ENCODE measurements at regions not wholly inside any gene's neighbourhood (a gene's known extent, or its start where the extent isn't known, plus 50 kb on each side); places are given as distances from the start of the nearest gene placed in this dataset.
A peak's percentile ranks its signal among the peaks of the same experiment; 100 is the strongest.
"Not testable (repeated sequence)": the region's sequence is repeated elsewhere in the genome, so short reads cannot be mapped to it uniquely, and the experiment has no call there.

- H3K36me3 ChIP-seq (ENCODE audit: control insufficient read depth in 2 of 2, insufficient read depth in 1 of 2, low read length in 2 of 2): no peaks in the 10 kb centered on the region
- ChIA-PET CTCF (no interaction called here), POLR2A (no interaction called here)
- no peaks in the 10 kb centered on the region for H3K4me1 ChIP-seq (ENCODE audit: control insufficient read depth, insufficient read depth, low read length)
- H3K9me3 ChIP-seq (ENCODE audit: control insufficient read depth, insufficient read depth, low read depth, low read length): no peaks in the 10 kb centered on the region
- H3K27ac ChIP-seq (ENCODE audit: extremely low read depth, low read depth, low read length): no peak overlapping the region
- no peak for TF ChIP-seq ZNF121 (tag by site-specific recombination; IDR thresholded peaks at IDR 0.05)
- no peak for TF ChIP-seq ZNF114 (tag by site-specific recombination; IDR thresholded peaks at IDR 0.05)
- no peak for TF ChIP-seq GLI2 (tag by site-specific recombination; IDR thresholded peaks at IDR 0.05; ENCODE audit: borderline replicate concordance, low read depth)
- no peak for TF ChIP-seq ZEB2 (tag by site-specific recombination; IDR thresholded peaks at IDR 0.05)
- TF ChIP-seq ZNF580 (tag by site-specific recombination; IDR thresholded peaks at IDR 0.05): no peak
- TF ChIP-seq ATF2 (tag by site-specific recombination; IDR thresholded peaks at IDR 0.05; ENCODE audit: low read depth): peak; percentile 69
- TF ChIP-seq ZBTB20 (tag by site-specific recombination; IDR thresholded peaks at IDR 0.05): no peak
- no peak for TF ChIP-seq ZNF658 (tag by site-specific recombination; IDR thresholded peaks at IDR 0.05)
- H3K4me3 ChIP-seq (ENCODE audit: low read depth, low read length): no peak overlapping the region
Observed at GRCh38 chr4:119958983-119959382, 107.7 kb downstream of the MAD2L1 start.

GRCh38 chr4:119955256-119955655 is 111.4 kb downstream of the MAD2L1 start:
- TF ChIP-seq ZNF670 (tag by site-specific recombination; IDR thresholded peaks at IDR 0.05; ENCODE audit: low read depth) (no peak), ZNF18 (tag by site-specific recombination; IDR thresholded peaks at IDR 0.05) (no peak), ZNF776 (tag by site-specific recombination; IDR thresholded peaks at IDR 0.05; ENCODE audit: borderline replicate concordance) (no peak), ZXDB (tag by site-specific recombination; IDR thresholded peaks at IDR 0.05) (no peak), ZNF596 (tag by site-specific recombination; IDR thresholded peaks at IDR 0.05) (no peak), ZNF138 (tag by site-specific recombination; IDR thresholded peaks at IDR 0.05; ENCODE audit: borderline replicate concordance) (no peak), HIC1 (tag by site-specific recombination; IDR thresholded peaks at IDR 0.05) (no peak), ZNF677 (tag by site-specific recombination; IDR thresholded peaks at IDR 0.05) (no peak), ZNF473 (tag by site-specific recombination; IDR thresholded peaks at IDR 0.05) (no peak)
- H3K9me3 ChIP-seq (ENCODE audit: control insufficient read depth, insufficient read depth, low read depth, low read length): no peaks in the 10 kb centered on the region
- ChIA-PET POLR2A (no interaction called here), CTCF (interaction anchor here (0.6 kb wide), 1 partner anchor 81 kb away, joined by 4 read pairs; no protein-coding TSS in a partner anchor)
- no peak overlapping the region for H3K27ac ChIP-seq (ENCODE audit: extremely low read depth, low read depth, low read length)
- H3K4me3 ChIP-seq (ENCODE audit: low read depth, low read length): no peak overlapping the region
- H3K4me1 ChIP-seq (ENCODE audit: control insufficient read depth, insufficient read depth, low read length): no peaks in the 10 kb centered on the region
- no peaks in the 10 kb centered on the region for H3K36me3 ChIP-seq (ENCODE audit: control insufficient read depth in 2 of 2, insufficient read depth in 1 of 2, low read length in 2 of 2)

- H3K27ac ChIP-seq (ENCODE audit: extremely low read depth, low read depth, low read length); H3K4me3 ChIP-seq (ENCODE audit: low read depth, low read length); H3K9me3 ChIP-seq (ENCODE audit: control insufficient read depth, insufficient read depth, low read depth, low read length); CTCF ChIA-PET; H3K4me1 ChIP-seq (ENCODE audit: control insufficient read depth, insufficient read depth, low read length); H3K36me3 ChIP-seq (ENCODE audit: control insufficient read depth in 2 of 2, insufficient read depth in 1 of 2, low read length in 2 of 2); POLR2A ChIA-PET: not testable (repeated sequence)
Observed at GRCh38 chr4:119954487-119954886, 112.2 kb downstream of the MAD2L1 start.

All from HEK293 (cell line).